GM06990 (cell line): ENCODE measurements at regions not wholly inside any gene's neighbourhood (a gene's known extent, or its start where the extent isn't known, plus 50 kb on each side); places are given as distances from the start of the nearest gene placed in this dataset.

Experiments used
- DNase-seq: peaks from one replicate; pipeline ENCODE4 v3.0.0-alpha.2; 2011; ENCODE audit not compliant: insufficient read length; ENCODE audit errors: extremely low read depth
- H3K27me3 ChIP-seq: replicated peaks from 2 replicates; pipeline ENCODE4 v1.6.0; 2011; ENCODE audit warnings: low read length; ENCODE audit not compliant: control insufficient read depth, insufficient read depth
- H3K36me3 ChIP-seq: 2 replicates; pipeline ENCODE4 v1.5.1; 2011; ENCODE audit warnings: low read length; ENCODE audit not compliant: control insufficient read depth, insufficient read depth
- H3K4me3 ChIP-seq: replicated peaks from 2 replicates; pipeline ENCODE4 v1.5.1; 2011; ENCODE audit warnings: low read depth, mild to moderate bottlenecking, control low read depth, low read length
- TF ChIP-seq, protein P1 (sequence below): IDR thresholded peaks from 2 replicates; pipeline ENCODE4 v1.5.1; 2011; ENCODE audit warnings: low read length, control low read depth, mild to moderate bottlenecking, inconsistent platforms; ENCODE audit not compliant: insufficient read depth, poor library complexity, severe bottlenecking

DNA sequence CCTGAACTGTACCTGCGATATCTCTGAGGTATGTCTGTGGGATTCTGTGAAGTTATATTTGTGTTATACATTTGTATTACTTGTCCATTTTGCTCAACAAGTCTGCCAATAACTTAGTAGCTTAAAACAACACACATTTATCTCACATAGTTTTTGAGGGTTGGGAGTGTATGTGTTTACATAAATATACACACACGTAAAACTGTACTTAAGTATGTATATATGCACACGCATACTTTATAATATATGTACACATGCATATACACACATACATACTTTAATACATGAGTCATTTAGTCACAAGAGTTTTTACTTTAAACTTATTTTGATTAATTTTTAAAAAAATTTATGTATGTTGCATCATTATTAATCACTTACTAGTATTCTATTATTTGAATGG is 205.9 kb upstream of the EDIL3 start:
- H3K27me3 ChIP-seq: no peaks in the 10 kb centered on the region
- H3K36me3 ChIP-seq: no peaks in the 10 kb centered on the region
- DNase-seq: no peak
- H3K4me3 ChIP-seq: no peak overlapping the region
- TF ChIP-seq, protein P1, sequence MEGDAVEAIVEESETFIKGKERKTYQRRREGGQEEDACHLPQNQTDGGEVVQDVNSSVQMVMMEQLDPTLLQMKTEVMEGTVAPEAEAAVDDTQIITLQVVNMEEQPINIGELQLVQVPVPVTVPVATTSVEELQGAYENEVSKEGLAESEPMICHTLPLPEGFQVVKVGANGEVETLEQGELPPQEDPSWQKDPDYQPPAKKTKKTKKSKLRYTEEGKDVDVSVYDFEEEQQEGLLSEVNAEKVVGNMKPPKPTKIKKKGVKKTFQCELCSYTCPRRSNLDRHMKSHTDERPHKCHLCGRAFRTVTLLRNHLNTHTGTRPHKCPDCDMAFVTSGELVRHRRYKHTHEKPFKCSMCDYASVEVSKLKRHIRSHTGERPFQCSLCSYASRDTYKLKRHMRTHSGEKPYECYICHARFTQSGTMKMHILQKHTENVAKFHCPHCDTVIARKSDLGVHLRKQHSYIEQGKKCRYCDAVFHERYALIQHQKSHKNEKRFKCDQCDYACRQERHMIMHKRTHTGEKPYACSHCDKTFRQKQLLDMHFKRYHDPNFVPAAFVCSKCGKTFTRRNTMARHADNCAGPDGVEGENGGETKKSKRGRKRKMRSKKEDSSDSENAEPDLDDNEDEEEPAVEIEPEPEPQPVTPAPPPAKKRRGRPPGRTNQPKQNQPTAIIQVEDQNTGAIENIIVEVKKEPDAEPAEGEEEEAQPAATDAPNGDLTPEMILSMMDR: no peak

DNA sequence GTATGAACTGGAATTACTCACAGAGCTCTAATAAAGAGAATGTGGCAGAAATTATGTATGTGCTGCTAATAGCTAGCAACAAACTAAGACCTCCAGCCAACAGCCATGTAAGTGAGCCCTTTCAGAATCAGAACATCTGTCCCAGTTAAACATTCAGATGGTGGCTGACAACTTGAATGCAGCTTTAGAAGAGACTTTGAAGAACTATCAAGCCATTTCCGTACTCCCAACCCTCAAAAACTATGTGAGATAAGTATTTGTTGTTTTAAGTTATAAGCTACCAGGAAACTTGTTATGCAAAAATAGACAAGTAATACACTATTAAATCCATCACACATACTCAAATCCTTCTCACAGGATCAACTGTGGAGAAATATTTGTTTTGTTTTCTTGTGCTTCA is 205.2 kb upstream of the EDIL3 start:
- no peak for DNase-seq
- Histone ChIP-seq H3K27me3 (no peaks in the 10 kb centered on the region), H3K4me3 (no peak overlapping the region), H3K36me3 (no peaks in the 10 kb centered on the region)
- TF ChIP-seq, protein P1: no peak

DNA sequence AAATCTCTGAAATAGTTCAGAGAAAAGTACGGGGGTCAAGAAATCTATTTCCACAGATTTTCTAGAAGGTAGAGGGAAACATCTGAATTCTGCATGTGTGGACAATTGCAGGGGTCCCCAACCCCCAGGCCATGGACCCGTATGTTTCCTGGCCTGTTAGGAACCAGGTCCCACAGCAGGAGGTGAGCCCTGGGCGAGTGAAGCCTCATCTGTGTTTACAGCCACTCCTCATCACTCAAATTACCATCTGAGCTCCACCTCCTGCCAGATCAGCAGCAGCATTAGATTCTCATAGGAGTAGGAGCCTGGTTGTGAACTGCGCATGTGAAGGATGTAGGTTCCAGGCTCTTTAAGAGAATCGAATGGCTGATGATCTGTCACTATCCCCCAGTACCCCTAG is 200.5 kb upstream of the EDIL3 start:
- no peak for DNase-seq
- H3K4me3 ChIP-seq: no peak overlapping the region

DNA sequence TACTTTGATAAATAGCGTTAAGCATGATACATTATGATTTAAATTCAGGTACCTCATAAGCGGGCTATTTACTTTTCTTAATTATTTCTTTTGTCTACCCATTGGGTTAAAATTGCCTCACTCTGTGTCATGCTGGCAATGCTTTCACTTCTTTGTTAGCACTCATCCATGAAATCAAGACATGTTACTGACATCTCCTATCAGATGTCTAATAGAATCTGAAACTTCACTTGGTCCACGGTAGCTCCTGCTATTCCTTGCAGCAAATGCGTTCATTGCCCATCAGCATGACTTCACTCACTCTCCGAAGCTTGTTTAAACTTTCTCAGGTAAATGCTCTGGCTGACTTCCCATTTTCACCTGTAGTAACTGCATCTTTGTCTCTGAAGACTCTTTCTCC is 193.5 kb upstream of the EDIL3 start:
- Histone ChIP-seq H3K36me3 (no peaks in the 10 kb centered on the region), H3K27me3 (no peaks in the 10 kb centered on the region), H3K4me3 (no peak overlapping the region)
- no peak for DNase-seq
- TF ChIP-seq, protein P1: no peak

More for the DNA sequence above, 200.5 kb upstream of the EDIL3 start:
- TF ChIP-seq, protein P1: no peak
- Histone ChIP-seq H3K27me3 (no peaks in the 10 kb centered on the region), H3K36me3 (no peaks in the 10 kb centered on the region)

DNA sequence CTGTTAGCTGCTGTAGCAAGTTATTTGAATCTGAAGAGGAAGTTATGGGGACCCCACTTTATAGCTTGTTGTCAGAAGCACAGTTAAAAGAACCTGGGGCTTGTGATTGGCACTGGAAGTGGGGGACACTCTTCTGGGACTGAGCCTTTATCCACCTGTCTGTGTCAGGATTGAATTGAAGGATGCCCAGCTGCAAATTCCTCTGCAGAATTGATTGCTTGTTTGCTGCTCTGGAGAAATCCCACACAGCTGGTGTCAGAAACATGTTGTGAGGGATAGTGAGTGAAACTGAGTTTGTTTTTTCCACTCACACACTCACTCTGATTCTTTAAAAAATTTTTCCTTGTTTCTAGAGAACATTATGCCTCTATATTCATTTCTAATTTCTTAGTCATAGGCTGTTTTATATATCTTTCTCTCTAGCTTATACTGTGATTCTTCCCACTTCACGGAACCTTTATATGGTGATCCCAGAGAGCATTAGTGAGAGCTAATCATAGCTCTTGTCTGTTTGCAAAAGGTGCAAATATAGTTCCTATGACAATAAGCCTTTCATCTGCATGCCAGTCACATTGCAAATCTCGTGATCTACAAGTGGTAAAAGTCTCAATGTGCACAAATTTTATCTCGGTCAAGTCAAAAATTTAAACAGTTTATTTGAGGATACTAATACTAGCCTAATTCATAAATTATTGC is 188.5 kb upstream of the EDIL3 start:
- Histone ChIP-seq H3K27me3 (no peaks in the 10 kb centered on the region), H3K36me3 (no peaks in the 10 kb centered on the region), H3K4me3 (no peak overlapping the region)
- TF ChIP-seq, protein P1: no peak
- no peak for DNase-seq

DNA sequence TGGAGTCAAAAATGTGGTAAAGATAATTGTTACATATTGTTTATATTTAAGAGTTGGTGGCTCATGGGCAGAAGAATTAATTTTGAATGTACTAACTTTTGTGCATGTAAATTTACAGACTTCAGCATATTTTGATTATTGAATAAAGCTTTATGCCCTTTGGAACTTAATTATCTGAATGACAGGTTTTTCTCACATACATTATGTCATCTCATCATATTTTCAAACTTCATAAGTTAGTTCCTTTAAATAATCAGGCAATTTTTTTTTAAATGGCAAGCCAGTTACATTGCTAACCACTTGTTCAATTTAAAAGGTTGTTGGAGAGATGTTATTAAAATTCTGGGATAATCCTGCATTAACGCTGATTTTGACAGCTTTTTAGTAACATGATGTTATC is 184.6 kb upstream of the EDIL3 start:
- H3K36me3 ChIP-seq: no peaks in the 10 kb centered on the region
- no peak for DNase-seq
- TF ChIP-seq, protein P1: no peak
- H3K4me3 ChIP-seq: no peak overlapping the region
- no peaks in the 10 kb centered on the region for H3K27me3 ChIP-seq
